ENCODE measurements at regions not wholly inside any gene's neighbourhood (a gene's known extent, or its start where the extent isn't known, plus 50 kb on each side); places are given as distances from the start of the nearest gene placed in this dataset.

- Histone ChIP-seq H2AK5ac (ENCODE audit: insufficient read length, low read length) (no peak overlapping the region), H3K79me1 (ENCODE audit: insufficient read depth, low read depth, low read length, poor library complexity, severe bottlenecking) (no peaks in the 10 kb centered on the region), H3K56ac (ENCODE audit: insufficient read length, low read depth, low read length) (no peak overlapping the region), H4K5ac (ENCODE audit: insufficient read length, low read depth, low read length) (no peak overlapping the region), H3K4me1 (ENCODE audit: insufficient read depth, low read length) (no peaks in the 10 kb centered on the region), H4K20me1 (ENCODE audit: control insufficient read depth, insufficient read depth, insufficient read length) (no peaks in the 10 kb centered on the region), H2BK15ac (ENCODE audit: low read depth, low read length) (no peak overlapping the region), H3K27me3 (ENCODE audit: insufficient read depth, low read length) (no peaks in the 10 kb centered on the region), H3K18ac (ENCODE audit: insufficient read length, low read depth, low read length) (no peak overlapping the region), H3K9ac (ENCODE audit: extremely low read depth, insufficient read length, low read length) (no peak overlapping the region), H3K4ac (ENCODE audit: low read depth, low read length) (no peak overlapping the region), H2AFZ (ENCODE audit: low read length) (no peak overlapping the region), H3K9me3 (ENCODE audit: control insufficient read depth, low read depth, low read length) (no peaks in the 10 kb centered on the region), H3K27ac (ENCODE audit: insufficient read length, low read depth, low read length) (no peak overlapping the region), H3K4me2 (ENCODE audit: insufficient read depth, insufficient read length, low read length) (no peak overlapping the region), H4K8ac (replicated peaks; ENCODE audit: insufficient read length, low read depth, low read length) (no peak overlapping the region), H3K23ac (ENCODE audit: insufficient read length, low read depth, low read length) (no peak overlapping the region), H3K14ac (ENCODE audit: insufficient read depth, low read length) (no peak overlapping the region), H2BK20ac (ENCODE audit: low read depth, low read length, poor library complexity, severe bottlenecking) (no peak overlapping the region), H2BK5ac (ENCODE audit: insufficient read length, low read length) (no peak overlapping the region), H4K91ac (ENCODE audit: insufficient read length, low read depth, low read length) (no peak overlapping the region), H3K23me2 (ENCODE audit: insufficient read length, low read depth, low read length, poor library complexity, severe bottlenecking) (no peaks in the 10 kb centered on the region), H2BK12ac (ENCODE audit: insufficient read length, low read depth, low read length) (no peak overlapping the region), H2BK120ac (ENCODE audit: low read depth, low read length, poor library complexity, severe bottlenecking) (no peak overlapping the region), H3K79me2 (ENCODE audit: insufficient read depth, low read length) (no peaks in the 10 kb centered on the region), H3T11ph (ENCODE audit: low read length) (no peak overlapping the region)
- no peak for TF ChIP-seq CTCF (conservative IDR thresholded peaks at IDR 0.05)
- DNase-seq = no peak
- no CpG with 5 or more reads among the region's 14 CpGs for WGBS (ENCODE audit: extremely low coverage, insufficient read length, low lambda C conversion rate)
- H3K4me1 Mint-ChIP-seq = peaks cover 10 to 19% of the 10 kb centered on the region in 2 experiments; a peak in 3 of 4 replicates
- H3K36me3 Mint-ChIP-seq (ENCODE audit: insufficient read depth in 1 of 3, low read depth in 3 of 3) = no peaks in the 10 kb centered on the region
- no peak overlapping the region for H3K4me3 Mint-ChIP-seq
- H3K27ac Mint-ChIP-seq = no peak overlapping the region
- H3K9me3 Mint-ChIP-seq = no peaks in the 10 kb centered on the region
- H3K27me3 Mint-ChIP-seq (ENCODE audit: low read depth) = peaks cover 57% of the 10 kb centered on the region
Measured at GRCh38 chr1:18055156-18055555, 52.4 kb upstream of the IGSF21 start.

All from H9 (cell line).